SIG-M5 (cell line): ENCODE measurements at regions not wholly inside any gene's neighbourhood (a gene's known extent, or its start where the extent isn't known, plus 50 kb on each side); places are given as distances from the start of the nearest gene placed in this dataset.

Experiments
- DNase-seq: peaks from one replicate; lab custom pipeline; 2025; lab: John Stamatoyannopoulos, UW

DNA sequence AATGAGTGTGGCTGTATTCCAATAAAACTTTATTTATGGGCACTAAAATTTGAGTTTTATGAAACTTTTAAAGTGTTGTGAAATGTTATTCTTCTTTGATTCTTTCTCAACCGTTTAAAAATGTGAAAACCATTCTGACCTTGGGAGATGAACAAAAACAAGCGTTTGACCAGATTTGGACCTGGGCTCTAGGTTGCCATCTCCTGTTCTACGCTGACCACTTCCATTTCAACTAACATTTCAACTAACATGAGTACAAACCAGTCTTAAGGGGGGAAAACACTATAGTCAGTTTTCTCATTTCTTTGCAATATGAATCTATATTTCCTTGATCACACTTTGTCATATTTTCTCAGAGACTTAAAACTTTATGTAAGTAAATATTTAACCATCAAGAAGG lies 118.4 kb upstream of the IRX5 start:
- no peak for DNase-seq

DNA sequence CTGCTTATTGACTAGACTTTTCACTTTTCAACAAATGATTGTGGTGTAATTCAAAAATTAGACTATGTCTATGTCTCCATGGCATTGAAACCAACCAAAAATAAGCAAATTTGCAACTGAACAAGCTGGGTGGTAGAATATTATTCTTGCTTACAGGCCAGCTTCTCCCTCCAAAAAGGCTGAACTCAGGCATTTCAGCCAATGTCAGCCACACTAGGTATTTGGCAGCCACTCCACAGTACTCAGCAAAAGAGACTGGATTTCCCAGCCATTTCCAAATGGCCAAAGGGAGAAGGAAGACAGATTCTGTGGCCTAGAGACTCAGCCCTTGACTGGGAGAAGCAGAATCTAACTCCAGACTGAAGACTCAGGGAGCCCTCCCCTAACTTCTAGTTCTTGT lies 121.8 kb upstream of the IRX5 start:
- DNase-seq = no peak

DNA sequence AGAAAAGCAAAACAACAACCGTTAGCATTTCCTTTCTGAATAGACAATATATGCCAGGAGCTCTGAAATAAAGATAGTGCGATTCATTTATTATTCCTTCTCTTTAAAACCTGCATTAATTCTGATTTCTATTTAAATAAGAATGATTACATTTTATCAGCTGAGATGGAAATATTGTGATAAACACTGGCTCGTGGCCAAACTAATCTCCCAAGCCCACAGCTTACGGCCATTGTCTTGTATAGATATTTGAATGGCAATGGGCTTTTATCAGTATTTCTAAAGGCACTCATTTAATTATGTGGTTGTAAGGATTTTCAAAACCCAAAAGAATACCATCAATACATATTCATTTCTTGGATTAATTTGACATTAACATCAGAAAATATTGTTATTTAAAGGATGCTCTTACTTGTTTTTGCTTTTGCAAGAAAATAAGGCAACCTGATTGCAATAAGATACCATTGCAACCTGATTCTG lies 123.7 kb upstream of the IRX5 start:
- no peak for DNase-seq

DNA sequence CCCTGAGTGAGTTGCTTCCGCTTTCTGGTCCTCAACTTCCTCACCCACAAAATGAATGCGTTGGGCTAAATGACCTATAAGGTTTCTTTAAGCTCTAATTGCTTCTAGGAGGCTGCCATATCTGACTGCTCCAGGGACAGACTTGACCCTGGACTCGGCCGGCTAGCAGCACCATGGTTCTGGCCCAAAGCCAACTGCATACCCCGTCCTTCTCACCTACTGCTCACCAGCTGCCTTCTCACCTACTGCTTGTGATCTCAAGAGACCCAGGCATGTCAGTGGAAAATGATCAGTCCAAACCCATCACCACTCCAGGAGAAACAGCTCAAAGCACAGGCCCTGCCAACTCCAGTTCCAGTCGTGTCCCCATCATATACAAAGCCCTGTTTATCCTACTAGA lies 124.3 kb upstream of the IRX5 start:
- DNase-seq = no peak

DNA sequence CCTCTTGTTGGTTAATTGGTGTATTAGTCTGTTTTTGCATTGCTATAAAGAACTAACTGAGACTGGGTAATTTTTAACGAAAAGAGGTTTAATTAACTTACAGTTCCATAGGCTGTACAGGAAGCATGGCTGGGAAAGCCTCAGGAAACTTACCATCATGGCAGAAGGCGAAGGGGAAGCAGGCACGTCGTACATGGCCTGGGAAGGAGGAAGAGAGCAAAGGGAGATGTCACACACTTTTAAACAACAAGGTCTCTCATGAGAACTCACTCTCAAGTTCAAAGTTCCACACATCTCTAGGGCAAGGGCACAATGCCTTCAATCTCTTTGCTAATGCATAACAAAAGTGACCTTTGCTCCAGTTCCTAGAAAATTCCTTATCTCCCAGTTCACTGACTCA lies 125.0 kb upstream of the IRX5 start:
- no peak for DNase-seq

DNA sequence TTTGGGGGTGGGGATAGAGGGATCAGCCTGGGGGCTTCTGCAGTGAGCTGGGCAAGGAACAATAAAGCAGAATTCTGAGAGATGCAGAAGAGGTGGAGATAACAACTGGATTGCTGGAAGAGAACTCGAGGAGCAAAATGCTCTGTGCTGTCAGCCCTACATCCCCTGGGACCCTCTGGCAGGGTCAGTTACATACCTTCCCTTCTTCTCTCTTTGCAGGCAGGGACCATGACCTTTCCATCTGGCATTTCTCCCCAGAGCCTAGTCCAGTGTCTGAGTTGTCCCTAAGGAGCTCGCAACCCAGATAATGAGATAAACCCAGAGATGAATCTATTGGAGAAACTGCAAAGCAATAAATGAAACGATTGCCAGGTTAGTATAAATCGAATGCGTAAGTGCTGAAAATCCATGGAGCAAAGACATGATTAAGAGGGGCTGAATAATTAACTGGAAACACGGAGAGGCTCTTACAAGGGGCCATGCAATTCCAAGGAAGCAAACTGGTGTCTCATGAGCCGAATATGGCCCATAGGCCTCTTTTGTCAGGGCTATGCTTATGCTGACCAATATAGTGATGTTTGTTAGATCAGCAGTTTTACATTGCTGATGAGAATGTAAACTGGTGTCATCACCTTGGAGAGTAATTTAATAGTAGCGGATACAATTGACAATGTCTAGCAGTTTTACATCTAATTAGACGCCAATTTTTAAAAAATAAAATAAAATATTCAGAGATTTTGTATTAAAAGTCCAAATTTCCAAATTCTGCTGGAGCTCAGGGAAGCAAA lies 129.4 kb upstream of the IRX5 start:
- no peak for DNase-seq

DNA sequence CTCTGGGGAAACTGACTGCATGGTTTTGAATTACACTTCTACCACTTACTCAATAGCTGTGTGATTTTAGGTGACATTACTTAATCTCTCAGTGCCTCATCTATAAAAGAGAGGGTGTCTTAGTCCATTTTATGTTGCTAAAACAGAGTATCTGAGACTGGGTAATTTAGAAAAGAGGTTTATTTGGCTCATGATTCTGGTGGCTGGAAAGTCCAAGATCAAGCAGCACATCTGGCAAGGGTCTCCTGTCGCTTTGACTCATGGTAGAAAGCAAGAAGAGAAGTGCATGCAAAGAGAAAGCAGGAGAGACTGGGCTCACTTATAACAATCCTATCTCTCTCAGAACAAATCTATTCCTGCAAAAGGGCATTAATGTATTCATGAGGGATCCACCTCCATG lies 132.4 kb upstream of the IRX5 start:
- DNase-seq = no peak

DNA sequence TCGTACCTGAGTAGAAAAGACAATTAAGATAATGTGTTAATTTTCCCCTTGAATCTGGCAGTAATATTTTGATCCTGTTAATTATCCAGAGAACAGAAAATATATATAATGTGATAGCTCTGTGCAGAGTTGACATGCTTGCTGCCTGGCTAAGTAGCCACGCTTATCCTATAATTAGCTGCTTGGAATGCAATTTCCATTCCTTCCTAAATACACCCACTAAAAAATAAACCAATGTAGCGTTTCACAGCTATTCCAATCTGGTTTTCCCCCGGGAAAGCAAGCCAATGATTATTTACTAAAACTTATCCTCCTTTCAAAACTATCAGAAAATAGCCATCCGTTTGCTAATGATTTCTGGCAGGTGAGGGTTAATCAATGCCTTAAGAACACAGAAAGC lies 134.5 kb upstream of the IRX5 start:
- no peak for DNase-seq

DNA sequence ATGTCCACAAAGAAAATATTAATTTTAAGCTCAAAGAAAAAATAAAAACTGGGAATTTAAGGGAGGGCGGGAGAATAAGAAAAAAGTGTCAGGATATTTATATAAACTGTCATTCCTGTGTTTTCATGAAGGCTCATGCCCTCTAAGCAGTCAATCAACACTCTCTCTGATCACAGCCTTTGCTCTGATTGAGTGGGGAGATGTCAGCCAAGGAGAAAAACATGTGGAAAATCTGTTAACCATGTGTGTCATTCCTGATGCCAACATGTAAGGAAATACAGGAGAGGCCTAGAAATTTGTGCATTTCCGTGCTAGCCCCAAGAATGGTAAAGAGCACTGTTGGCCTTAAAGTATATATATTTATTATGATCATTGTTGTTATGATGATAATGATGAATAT lies 137.9 kb upstream of the IRX5 start:
- no peak for DNase-seq

DNA sequence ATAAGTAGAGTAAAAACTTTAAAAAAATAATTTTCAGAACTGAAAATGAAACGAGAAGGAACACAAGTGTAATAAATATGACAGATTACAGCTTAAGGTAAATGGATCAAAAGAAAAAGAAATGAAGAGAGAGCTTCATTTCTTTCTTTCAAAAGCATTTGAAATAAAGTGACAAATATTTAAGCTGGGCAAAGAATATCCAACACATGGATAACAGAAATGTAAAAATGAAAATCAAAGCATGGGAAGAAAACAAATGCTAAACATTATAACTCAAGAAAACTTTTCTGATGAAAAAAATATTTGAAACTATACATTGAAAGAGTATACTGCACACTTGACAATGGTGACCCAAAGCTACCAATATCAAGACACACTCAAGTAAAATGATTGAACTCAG lies 143.6 kb upstream of the IRX5 start:
- no peak for DNase-seq

DNA sequence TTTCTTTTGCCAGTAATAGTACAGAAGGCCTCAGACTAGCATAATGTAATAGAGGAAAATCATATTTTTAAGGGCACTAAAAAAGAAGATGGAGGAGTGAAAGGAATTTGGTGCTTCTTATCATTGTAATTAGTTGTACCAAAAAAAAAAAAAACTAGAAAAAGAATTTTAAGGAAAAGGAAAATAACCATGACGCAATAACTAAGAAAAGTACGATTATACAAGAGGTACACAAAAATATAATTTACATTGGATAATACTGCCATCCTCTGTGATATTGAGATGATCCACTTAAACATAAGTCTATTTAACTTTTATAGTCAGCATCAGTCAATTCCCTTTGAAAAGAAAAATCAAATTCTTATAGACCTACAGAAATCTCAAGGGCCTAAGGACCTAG lies 146.7 kb upstream of the IRX5 start:
- no peak for DNase-seq

DNA sequence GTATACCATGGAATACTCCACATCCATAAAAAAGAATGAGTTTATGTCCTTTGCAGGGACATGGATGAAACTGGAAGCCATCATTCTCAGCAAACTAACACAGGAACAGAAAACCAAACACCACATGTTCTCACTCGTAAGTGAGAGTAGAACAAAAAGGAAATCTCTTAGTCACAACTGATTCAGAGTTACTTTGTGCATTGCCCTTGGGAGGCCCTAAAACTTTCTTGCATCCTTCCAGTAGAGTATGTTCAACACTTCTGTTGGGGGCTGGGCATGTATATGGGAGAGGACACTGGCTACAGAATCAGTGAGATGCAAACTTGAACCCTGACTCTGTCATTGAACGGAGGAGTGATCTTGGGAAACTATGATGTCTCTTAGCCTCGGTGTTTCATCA lies 147.4 kb upstream of the IRX5 start:
- DNase-seq = no peak

DNA sequence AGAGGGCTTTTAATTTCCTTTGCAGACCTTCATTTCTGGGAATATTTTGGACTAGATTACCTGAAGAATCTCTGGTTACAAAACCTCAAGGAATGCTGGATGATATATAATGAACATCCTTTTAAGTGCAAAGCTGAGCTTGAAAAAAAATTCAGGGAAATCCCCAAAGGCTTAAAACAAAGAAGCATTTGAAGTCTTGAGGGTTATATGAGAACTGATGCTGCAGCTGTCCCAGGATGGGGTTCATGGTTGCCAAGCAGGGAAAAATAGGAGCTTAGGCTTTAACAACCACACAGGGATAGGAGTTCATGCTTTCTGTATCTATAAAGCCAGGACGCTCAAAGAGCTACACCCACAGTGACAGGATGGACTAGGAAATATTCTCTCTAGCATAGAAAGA lies 150.4 kb upstream of the IRX5 start:
- DNase-seq = no peak

DNA sequence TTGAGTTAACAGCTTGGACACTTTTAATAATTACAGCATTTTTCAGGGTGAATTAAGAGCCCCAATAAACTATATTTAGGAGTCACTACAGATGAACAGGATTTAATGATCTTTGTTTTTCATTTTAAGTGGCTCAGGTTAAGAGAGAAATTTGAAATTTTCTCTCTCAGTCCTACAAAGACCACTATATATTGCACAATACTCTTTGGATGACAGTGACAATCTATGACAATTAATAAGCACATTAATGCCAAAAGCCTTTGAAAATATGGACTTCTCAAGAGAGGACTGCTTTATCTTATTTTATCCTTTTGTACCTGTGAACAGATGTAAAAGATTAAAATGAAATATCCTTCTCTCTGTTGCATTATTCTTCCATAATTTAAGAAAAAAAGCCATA lies 151.1 kb upstream of the IRX5 start:
- DNase-seq = no peak

DNA sequence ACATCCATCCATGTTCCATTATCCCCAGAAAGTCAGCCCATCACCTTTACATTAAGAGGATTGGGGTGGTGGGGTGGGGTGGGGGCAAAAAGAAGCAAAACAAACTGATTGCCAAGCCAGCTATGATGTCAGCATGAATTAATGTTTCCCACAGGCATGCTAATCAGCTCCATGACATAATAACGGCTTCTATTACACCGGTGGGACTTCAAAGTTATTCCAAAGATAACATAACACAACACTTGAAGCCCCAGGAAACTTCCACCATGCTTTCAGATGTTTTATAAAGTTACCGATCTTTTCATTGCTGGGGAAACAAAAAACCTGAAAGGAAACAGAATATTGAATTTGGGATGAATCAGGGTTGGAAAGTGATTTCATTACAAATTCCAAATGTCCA lies 155.9 kb upstream of the IRX5 start:
- no peak for DNase-seq

DNA sequence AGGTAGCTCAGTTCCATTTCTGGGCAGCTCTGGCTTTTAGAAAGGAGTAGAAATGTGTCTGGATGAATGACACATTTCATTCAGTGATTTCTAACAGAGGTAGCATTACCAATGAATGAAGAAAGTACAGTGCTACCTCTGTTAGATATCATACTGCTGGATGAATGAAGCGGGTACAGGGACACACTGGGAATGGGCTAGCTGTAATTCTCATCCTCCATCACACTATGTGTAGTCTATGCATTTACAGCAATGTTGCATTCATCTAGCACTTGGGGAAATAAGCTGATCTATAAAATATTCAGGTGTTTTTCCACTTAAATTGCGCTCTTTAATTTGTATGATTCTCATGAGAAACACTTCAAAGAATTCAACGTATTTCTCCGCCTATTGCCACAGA lies 158.3 kb upstream of the IRX5 start:
- DNase-seq = no peak

DNA sequence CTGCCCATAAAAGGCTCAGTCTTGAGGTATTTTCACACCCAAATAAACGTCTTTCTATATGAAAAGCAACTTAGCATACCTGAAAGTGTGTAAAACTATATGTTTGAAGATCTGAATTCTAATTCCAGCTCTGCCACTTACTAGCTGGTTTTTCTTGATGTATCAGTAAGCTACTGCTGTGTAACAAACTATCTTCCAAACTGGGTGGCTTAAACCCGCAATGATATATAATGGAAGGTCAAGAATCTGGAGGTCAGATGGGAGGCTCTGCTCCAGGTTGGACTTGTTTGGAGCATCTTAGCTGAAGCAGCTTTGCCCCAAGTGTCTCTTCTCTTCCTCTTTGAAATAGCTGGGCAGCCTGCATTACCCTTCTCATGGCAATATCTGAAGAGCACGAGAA lies 164.3 kb upstream of the IRX5 start:
- no peak for DNase-seq

DNA sequence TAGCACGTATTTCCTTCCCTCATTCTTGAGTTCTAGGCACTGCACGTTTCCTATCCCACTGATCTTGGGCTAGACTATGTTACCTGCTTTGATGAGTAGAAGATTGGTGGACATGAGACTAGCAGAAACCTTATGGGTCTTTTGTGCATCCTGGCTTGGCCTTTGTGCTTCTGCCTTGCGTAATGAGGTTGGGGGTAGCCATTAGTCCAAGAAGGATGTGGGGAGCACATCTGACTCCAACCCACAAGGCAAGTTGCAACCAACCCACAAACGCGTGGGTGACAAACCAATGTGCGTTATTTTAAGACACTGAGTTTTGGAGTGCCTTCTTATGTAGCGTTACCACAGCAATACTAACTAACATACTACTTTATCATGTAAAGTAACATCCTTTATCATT lies 180.4 kb upstream of the IRX5 start:
- DNase-seq = no peak

DNA sequence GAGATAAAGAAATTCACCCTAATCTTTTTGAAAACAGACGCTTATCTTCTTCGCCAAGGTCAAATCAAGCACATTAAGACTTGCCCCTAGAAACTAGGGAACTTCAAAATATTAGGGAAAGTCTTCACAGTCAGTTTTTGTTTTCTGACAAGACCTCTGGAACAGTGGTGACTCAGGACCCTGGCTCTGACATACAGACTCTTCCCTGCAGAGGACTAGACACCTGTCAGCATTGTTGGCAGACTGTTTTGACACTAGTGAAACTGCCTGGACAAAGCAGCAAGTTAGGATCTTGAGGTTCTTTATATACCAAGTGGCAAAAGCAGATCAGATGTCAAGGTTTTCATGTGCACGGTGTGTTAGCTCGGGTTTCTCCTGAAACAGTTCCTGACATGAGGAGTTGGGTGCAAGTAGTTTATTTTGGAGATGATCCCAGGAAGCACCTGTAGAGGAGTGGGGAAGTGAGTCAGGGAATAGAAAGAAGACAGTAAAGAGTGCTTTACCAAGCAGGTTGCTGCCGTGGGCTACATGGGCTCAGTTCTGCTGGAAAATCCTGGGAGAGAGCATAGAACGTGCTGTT lies 182.0 kb upstream of the IRX5 start:
- no peak for DNase-seq

DNA sequence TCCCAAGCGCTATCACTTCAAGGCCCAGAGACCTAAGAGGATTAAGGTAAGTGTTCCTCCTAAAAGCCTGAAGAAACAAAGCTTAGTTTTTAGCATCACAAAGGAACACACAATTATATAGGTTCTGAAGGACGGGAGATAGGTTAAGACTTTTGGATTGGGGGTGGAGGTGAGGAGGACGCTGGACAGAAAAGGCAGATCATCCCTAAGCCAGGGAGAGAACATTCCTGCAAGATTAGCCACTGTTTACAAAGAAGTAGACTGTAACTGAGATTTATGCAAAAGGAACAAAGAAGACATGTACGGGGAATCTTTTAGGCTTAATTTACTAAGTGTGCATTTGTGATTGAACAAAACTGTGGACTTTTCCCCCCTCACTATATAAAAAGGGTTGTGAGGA lies 184.1 kb upstream of the IRX5 start:
- DNase-seq = no peak

DNA sequence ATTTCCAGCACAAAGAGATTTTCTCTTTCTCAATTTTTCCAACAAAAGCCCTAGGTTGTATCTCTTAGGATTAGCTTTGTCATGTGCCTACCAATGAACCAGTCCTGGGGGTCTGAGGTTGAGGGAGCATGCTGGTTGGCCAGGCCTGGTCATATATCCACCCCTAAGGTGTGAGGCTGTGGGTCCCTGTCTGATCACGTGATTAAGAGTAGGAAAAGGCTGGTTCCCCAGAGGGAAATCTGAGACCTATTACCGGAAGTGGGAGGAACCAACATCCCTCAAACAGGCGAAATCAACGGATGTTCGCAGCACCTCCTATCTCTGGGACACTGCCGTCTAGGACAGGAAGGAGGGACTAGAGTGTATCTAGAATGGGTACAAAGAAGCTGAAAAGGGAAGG lies 185.7 kb upstream of the IRX5 start:
- DNase-seq = no peak

DNA sequence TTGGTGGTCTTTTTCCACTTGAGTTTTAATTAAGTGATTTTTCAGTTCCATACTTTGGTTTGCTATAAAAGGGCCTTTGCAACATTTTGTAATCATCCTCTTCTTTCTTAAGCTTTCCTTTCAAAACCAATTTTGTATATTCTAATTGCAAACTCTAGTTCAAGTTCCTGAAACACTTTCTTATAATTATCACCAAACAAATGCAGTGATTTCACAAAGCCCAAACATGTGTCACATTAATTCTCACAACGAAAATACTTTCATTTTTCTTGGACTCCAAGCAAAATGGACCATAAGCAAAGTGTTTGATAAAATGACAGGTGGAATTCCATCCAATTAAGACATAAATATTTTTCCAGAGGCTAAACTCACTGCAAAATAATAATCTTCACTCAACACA lies 188.2 kb upstream of the IRX5 start:
- no peak for DNase-seq

DNA sequence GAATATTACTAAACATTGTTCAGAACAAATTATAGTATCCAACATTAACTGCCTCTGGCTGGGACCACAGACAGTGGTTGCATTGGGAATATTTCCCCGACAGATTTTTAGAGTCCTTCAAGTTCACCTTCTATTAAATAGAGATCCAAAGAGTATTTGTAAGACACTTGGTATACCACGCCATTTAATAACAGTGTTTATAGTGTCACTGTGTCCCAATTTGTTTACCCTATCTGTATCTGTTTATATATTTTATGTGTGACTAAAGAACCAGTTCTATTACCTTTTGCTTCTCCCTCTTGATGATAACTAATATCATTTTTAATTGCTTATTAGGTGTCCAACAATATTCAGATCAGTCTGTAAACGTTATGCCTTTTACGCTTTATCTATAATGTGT lies 191.3 kb upstream of the IRX5 start:
- no peak for DNase-seq

DNA sequence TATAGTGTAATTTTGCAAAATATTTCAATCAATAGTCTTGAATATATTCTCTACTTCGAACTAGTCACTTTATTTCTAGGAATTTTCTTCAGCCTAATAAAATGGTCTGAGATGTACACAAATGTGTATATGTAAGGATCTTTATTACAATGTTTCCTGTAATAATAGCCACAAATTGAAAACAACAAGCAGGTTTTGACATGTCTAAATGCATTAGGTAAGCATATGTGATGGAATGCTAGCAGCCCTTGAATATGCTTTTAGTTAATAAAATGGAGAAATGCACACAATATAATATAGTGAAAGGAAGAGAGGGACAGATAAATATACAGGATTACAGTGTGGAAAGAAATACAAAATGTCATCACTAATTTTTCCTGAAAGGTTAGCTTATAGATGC lies 196.5 kb upstream of the IRX5 start:
- DNase-seq = no peak
